Testis (tissue), 2 donors: ENCODE measurements at regions not wholly inside any gene's neighbourhood (a gene's known extent, or its start where the extent isn't known, plus 50 kb on each side); places are given as distances from the start of the nearest gene placed in this dataset.
"Not testable (repeated sequence)": the region's sequence is repeated elsewhere in the genome, so short reads cannot be mapped to it uniquely, and the experiment has no call there.

Source experiments
- DNase-seq: peaks from one replicate; pipeline ENCODE4 v3.0.0-alpha.2; 2019
- H3K27ac ChIP-seq, 2 donors: fragments of 200-600 bp; sonication (generic); one replicate each; pipeline ENCODE4 v1.5.1; 2019
- H3K27me3 ChIP-seq: fragments of 200-600 bp; sonication (generic); one replicate; pipeline ENCODE4 v1.5.1; 2019
- H3K36me3 ChIP-seq: fragments of 200-600 bp; sonication (generic); one replicate; pipeline ENCODE4 v1.5.1; 2017; ENCODE audit warnings: low read depth; ENCODE audit errors: missing control alignments
- H3K4me1 ChIP-seq: fragments of 200-600 bp; sonication (generic); one replicate; pipeline ENCODE4 v1.5.1; 2019
- H3K4me3 ChIP-seq, 2 donors: fragments of 200-600 bp; sonication (generic); one replicate each; pipeline ENCODE4 v1.5.1; 2017 to 2019
- H3K9me3 ChIP-seq: fragments of 200-600 bp; sonication (generic); one replicate; pipeline ENCODE4 v1.5.1; 2017
- POLR2A ChIP-seq: fragments of 450-650 bp; IDR thresholded peaks from one replicate; pipeline ENCODE4 v1.6.1; 2017; ENCODE audit warnings: antibody characterized with exemption, mild to moderate bottlenecking, moderate library complexity
- WGBS, 2 donors: methylation state at CpG; one replicate each; pipeline ENCODE4 v1.1.5; 2018; 5-methylcytosine and 5-hydroxymethylcytosine counted together
- intact Hi-C: fragments of 100-400 bp; cut with DNase I; formaldehyde crosslinking; loops from one replicate; pipeline ENCODE4 v1.15.1; 2023; ENCODE audit warnings: low total_unique reads
- TF ChIP-seq, protein P1 (sequence below), 3 experiments: fragments of 450-650 bp in 2 of 3; fragments of 200-600 bp in 1 of 3; sonication (generic) in 1 of 3; IDR thresholded peaks; one replicate each; pipeline ENCODE4 v1.5.1; 2016 to 2019; ENCODE audit warnings: antibody characterized with exemption in 3 of 3, mild to moderate bottlenecking in 2 of 3, moderate library complexity in 1 of 3

DNA sequence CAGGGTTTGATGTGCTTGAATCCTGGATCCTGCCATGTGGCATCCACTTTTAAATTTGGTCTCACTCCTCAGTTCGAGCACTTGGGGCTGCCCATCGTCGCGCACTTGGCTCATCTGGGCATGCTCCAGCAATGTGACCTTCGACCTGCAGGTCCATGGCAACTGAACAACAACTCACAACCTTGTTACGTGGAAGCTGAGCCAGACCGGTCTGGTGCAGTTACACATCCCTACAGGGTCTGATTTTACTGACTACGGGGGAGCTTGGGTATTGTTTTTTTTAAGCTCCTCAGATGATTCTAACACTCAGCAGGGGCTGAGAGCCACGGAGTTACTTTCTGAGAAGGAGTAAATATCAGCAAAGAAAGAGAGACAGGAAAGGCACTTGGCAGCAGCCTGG lies 769.6 kb downstream of the UQCRFS1 start:
- Histone ChIP-seq H3K27ac (no peak overlapping the region), H3K36me3 (no peaks in the 10 kb centered on the region), H3K4me1 (no peaks in the 10 kb centered on the region), H3K27me3 (no peaks in the 10 kb centered on the region), H3K4me3 (no peak overlapping the region), H3K9me3 (no peaks in the 10 kb centered on the region)
- WGBS, 2 donors = 40 to 68% methylated on average over 9 of the region's 9 CpGs
- TF ChIP-seq, protein P1, sequence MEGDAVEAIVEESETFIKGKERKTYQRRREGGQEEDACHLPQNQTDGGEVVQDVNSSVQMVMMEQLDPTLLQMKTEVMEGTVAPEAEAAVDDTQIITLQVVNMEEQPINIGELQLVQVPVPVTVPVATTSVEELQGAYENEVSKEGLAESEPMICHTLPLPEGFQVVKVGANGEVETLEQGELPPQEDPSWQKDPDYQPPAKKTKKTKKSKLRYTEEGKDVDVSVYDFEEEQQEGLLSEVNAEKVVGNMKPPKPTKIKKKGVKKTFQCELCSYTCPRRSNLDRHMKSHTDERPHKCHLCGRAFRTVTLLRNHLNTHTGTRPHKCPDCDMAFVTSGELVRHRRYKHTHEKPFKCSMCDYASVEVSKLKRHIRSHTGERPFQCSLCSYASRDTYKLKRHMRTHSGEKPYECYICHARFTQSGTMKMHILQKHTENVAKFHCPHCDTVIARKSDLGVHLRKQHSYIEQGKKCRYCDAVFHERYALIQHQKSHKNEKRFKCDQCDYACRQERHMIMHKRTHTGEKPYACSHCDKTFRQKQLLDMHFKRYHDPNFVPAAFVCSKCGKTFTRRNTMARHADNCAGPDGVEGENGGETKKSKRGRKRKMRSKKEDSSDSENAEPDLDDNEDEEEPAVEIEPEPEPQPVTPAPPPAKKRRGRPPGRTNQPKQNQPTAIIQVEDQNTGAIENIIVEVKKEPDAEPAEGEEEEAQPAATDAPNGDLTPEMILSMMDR (IDR thresholded peaks at IDR 0.05) = no peak
- TF ChIP-seq POLR2A = no peak
- DNase-seq = no peak
- intact Hi-C loops = no loop called here

DNA sequence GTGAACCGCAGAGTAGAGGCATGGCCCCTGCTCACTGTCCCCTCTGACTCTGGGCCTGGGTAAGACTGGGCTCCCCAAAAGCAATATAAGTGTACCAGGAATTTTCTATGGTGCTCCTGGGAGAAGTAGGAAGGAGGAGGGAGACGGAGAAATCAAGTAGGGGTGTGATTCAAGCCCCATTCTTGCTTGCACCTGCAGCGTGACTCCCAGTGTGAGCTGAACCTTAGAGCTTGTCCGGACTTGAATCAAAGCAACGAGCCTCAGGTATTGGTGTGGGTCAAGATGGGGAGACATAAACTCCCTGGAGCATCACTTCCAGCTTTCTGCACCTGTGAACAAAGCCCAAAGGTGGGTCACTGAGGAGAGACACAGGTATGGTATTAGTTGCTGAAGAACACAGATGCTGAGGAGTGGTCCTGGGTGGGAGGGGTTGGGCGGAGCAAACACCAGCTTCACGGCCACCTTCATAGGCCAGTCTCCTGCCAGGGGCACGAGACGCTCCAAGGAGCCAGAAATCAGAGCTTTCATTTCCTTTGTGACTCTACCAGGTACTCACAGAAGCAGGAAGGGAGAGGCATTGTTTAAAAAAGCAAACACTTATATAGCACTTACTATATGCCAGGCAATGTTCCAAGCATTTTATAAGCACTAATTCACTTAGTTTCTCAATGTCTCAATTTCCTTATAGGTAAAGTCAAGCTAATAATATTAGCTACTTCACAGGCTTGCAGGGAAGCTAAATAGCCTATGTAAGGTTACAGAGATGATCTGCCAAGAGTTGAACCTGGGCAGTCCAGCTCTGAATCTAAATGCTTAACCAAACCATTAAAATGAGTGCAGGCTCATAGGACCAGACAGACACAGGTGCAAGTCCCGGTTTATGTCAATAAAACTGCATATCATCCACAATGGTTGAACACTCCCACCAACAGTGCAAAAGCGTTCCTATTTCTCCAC lies 775.3 kb downstream of the UQCRFS1 start:
- TF ChIP-seq, protein P1 (IDR thresholded peaks at IDR 0.05) = no peak
- intact Hi-C loops = no loop called here
- Histone ChIP-seq H3K4me3 (no peak overlapping the region), H3K9me3 (no peaks in the 10 kb centered on the region), H3K4me1 (no peaks in the 10 kb centered on the region), H3K27ac (no peak overlapping the region), H3K27me3 (no peaks in the 10 kb centered on the region), H3K36me3 (no peaks in the 10 kb centered on the region)
- WGBS, 2 donors = 89% methylated on average over 10 to 11 of the region's 11 CpGs
- DNase-seq = no peak

DNA sequence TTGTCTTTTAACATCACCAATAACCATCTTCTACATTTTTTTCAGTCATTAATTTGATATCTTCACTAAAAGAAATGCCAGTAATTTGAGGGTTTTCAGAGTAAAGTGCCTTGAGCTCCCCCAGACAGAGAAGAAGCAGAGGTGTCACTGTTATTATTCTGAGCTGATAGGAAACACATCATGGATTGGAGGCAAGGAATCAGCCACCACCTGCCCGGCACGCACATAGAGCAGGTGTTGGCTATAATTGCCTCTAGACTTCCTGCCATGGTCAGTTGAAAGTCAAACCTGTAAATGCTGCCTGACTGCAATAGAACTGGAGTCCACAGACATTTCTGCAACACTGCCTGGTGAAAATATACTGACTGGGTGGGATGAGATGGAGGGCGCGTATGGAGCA lies 776.6 kb downstream of the UQCRFS1 start:
- TF ChIP-seq POLR2A = no peak
- TF ChIP-seq, protein P1 (IDR thresholded peaks at IDR 0.05) = no peak
- WGBS, 2 donors = 74 to 84% methylated on average over 4 of the region's 4 CpGs
- DNase-seq = no peak
- no peak overlapping the region for H3K4me3 ChIP-seq
- H3K27ac ChIP-seq = no peak overlapping the region
- H3K27me3 ChIP-seq = no peaks in the 10 kb centered on the region
- no peaks in the 10 kb centered on the region for H3K4me1 ChIP-seq
- H3K36me3 ChIP-seq = no peaks in the 10 kb centered on the region
- no peaks in the 10 kb centered on the region for H3K9me3 ChIP-seq
- intact Hi-C loops = no loop called here

DNA sequence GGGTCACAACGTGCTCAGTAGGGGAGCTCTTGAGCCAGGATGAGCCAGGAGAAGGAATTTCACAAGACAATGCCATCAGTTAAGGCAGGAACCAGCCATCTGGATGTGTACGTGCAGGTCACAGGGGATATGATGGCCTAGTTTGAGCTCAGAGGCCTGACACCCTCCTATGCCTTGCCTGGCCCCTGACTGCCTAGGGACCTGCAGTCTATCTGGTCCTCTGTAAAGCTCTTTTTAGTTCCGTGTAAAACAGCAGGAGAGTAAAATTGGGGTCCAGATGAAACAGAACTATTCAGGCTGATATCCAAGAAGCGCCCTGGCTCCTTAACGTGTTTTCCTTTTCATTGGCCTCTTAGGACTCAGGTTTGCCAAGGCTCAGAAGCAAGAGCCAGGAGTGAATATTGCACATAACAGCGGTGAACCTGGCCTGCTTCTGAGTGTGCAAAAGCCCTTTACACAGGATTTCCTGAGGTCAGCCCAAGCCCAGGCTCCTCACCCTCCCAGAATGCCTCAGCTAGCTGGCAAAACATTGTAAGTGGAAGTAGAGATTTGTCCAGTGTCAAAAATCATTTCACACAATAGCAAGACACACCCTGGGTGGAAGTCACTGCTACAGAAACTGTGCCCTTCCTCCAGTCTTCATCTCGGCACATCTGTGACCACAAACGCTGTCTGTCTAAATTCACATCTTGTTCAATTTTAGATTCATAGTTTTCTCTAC lies 777.2 kb downstream of the UQCRFS1 start:
- intact Hi-C loops = no loop called here
- WGBS, 2 donors = 78% methylated on average over 8 of the region's 8 CpGs

DNA sequence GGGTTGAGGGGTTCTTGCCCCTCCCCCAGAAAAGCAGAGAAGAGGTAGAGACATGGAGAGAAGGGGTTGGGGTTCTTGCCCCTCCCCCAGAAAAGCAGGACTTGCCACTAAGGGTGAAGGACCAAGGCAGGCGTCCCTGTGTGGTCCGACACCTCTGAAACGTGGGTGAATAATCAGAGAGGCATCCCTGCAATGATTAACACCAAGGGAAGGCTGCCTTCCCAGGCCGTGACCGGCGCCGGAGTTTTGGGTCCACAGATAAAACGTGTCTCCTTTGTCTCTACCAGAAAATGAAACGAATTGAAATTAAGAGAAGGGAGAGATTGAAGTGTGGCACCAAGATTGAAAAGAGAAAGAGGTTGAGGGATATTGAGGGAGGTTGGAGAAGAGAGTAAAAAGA lies 778.2 kb downstream of the UQCRFS1 start:
- whole genome bisulfite sequencing, 2 donors = 87 to 88% methylated on average over 9 of the region's 9 CpGs
- H3K4me1 ChIP-seq, intact Hi-C loops, DNase-seq, H3K9me3 ChIP-seq, H3K27ac ChIP-seq, H3K27me3 ChIP-seq, H3K36me3 ChIP-seq, H3K4me3 ChIP-seq: not testable (repeated sequence)

More for the DNA sequence above, 777.2 kb downstream of the UQCRFS1 start:
- H3K36me3 ChIP-seq = no peaks in the 10 kb centered on the region
- H3K27ac ChIP-seq = no peak overlapping the region
- H3K27me3 ChIP-seq = no peaks in the 10 kb centered on the region
- no peaks in the 10 kb centered on the region for H3K4me1 ChIP-seq
- no peak for DNase-seq
- H3K9me3 ChIP-seq = no peaks in the 10 kb centered on the region
- H3K4me3 ChIP-seq = no peak overlapping the region
- TF ChIP-seq, protein P1 (IDR thresholded peaks at IDR 0.05) = no peak
- no peak for TF ChIP-seq POLR2A

DNA sequence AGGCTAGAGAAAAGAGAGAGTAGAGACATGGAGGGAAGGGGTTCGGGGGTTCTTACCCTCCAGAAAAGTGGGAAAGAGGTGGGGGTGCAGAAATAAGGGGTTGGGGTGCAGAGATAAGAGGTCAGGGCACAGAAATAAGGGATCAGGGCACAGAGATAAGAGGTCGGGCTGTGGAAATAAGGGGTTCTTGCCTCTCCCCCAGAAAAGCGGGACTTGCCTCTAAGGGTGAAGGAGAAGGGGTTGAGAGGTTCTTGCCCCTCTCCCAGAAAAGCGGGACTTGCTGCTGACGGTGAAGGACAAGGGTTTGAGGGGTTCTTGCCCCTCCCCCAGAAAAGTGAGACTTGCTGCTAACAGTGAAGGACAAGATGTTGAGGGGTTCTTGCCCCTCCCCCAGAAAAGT lies 778.6 kb downstream of the UQCRFS1 start:
- H3K27ac ChIP-seq, H3K9me3 ChIP-seq, DNase-seq, H3K4me3 ChIP-seq, H3K36me3 ChIP-seq, intact Hi-C loops, H3K4me1 ChIP-seq, H3K27me3 ChIP-seq: not testable (repeated sequence)
- 87 to 92% methylated on average over 5 of the region's 5 CpGs for whole genome bisulfite sequencing, 2 donors

DNA sequence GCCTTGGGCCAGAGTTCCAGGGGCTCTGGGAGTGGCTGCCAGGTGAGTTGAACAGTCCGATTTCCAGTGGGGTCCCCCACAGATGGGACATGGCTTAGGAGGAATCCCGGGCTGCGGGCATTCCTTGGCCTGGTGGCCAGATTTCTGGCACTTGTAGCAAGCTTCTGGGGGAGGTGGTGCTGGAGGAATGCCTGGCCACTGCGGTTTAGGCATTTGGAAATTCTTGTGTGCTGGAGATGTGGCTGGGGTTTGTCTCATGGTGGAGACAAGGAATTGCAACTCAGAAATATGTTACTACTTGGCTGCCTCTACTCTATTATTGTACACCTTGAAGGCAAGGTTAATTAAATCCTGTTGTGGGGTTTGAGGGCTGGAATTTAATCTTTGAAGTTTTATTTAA lies 779.8 kb downstream of the UQCRFS1 start:
- H3K36me3 ChIP-seq, H3K4me3 ChIP-seq, intact Hi-C loops, H3K27ac ChIP-seq, DNase-seq, H3K27me3 ChIP-seq, H3K9me3 ChIP-seq, H3K4me1 ChIP-seq: not testable (repeated sequence)
- 64 to 86% methylated on average over 4 of the region's 4 CpGs for WGBS, 2 donors
